Nucleus accumbens (tissue), 56 donors: ENCODE measurements at regions not wholly inside any gene's neighbourhood (a gene's known extent, or its start where the extent isn't known, plus 50 kb on each side); places are given as distances from the start of the nearest gene placed in this dataset.
"Not testable (repeated sequence)": the region's sequence is repeated elsewhere in the genome, so short reads cannot be mapped to it uniquely, and the experiment has no call there.

Source experiments
- DNase-seq, 56 donors: peaks; one replicate each; lab custom pipeline; 2025; lab: John Stamatoyannopoulos, UW

DNA sequence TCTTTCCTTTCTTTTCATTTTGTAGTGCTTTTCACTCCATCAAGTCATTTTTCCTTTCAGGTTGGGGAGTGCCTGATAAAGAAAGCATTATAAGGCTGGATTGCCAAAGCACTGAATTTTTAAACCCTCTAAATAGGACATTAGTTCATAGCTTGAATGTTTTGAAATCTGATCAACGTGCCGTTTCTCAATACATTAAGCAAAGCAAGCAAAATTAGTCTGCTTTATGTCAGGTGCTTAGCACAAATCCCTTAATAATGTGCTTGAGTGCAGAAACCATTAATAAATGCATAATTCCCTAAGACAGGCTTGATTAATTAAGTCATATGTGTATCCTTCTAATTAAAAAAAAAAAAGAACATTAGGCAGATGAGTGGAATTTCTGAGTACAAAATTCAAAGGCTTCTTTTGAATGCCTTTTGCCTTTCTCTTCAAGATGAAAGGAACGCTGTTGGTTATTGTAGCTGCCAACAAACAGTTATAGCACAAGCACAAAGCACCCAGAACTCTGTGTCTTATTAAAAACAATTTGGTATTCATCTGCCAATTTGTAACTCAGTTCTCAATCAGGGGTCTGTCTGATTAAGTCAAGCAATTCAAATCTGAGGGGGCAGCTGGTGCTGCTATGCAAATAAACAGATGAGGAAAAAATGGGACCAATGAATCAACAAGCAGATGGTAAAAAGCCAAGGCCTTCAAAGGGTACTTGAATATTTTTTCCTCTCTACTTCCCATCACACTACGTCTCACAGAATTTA, 233.7 kb downstream of the TLE1 start:
- no peak for DNase-seq

DNA sequence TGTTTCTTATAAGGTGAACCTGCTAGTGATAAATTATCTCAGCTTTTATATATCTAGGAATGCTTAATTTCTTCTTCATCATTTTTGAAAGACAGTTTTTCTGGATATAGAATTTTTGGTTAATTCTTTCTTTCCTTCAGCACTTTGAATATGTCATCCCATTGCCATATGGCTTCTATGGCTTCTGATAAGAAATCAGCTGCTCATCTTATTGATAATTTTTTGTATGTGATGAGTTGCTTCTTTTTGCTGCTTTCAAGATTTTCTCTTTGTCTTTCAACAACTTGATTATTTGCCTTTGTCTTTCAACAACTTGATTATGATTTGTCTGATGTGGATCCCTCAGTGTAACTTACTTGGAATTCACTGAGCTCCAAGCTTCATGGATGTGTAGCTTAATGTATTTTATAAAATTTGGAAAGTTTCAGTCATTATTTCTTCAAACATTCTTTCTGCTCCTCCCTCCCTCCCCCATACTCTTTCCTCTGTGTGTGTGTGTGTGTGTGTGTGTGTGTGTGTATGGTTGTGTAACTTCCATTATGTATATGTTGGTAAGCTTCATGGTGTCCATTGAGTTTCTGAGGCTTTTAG, 243.9 kb downstream of the TLE1 start:
- no peak for DNase-seq

DNA sequence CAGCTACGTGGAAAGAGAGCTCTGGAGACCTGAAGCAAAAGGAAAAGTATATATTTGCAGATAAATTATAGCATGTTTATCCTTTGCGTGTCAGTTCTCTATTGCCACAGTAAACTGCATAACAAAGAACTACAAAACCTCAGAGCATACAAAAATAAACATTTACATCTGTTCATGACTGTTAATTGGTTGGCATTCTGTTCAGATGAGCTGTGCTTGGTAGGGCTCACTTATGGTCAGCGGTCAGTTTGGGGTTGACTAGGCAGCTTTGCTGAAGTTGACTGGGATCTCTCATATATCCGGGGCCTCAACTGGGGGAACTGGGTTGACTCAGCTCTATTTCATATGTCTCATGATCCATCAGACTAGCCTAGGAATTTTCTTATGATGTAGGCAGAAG, 257.7 kb downstream of the TLE1 start:
- DNase-seq, result no peak

DNA sequence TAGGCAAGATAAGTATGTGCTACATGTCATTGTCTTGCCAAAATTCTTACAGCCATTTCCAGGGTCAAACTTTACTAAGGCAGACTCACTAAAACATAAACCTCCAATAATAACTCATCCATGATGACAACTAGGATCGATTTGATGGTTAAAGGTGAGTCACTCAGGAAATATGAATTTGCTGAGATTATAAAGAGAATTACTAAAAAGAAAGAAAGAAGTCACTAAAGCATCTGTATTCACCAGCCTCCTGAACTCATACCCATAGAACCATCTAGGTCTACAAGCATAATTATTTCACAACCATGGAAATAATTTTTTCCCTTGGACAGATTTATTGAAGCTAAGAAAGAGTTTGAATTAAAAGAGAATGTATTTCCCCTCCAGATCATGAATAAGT, 258.6 kb downstream of the TLE1 start:
- DNase-seq, result no peak

DNA sequence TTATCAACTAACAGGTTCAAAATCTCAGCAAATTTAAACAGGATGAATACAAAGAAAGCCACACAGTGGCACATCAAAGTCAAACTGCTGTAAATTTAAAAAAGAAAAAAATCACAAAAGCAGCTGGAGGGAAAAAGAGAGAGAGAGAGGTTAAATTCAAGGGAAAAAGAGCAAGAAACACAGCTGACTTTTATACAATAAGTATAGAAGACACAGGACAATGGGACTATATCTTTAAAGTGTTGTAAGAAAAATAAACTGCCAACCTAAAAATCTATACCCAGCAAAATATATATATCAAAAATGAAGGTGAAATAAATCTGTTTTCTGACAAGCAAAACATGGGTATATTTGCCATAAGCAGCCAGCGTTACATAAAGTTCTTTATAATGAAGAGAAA, 261.5 kb downstream of the TLE1 start:
- DNase-seq, result no peak

DNA sequence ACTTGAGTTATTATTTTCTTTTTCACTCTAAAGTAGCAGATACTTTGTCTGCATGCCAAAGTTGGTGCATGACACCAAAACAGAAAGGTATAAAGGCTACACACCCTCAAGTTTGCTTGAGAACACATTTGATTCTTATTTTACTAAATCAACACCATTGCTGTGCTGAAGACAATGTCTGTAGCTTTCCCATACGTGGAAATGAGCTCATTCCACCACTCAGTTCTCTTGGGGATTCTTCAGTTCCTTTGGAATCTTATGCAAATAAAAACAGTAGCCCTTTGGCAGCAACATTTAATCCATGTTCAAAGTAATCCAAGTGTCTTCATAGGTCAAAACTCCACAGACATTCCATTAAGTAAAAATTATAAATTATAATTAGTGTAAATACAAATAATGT, 264.9 kb downstream of the TLE1 start:
- no peak for DNase-seq

DNA sequence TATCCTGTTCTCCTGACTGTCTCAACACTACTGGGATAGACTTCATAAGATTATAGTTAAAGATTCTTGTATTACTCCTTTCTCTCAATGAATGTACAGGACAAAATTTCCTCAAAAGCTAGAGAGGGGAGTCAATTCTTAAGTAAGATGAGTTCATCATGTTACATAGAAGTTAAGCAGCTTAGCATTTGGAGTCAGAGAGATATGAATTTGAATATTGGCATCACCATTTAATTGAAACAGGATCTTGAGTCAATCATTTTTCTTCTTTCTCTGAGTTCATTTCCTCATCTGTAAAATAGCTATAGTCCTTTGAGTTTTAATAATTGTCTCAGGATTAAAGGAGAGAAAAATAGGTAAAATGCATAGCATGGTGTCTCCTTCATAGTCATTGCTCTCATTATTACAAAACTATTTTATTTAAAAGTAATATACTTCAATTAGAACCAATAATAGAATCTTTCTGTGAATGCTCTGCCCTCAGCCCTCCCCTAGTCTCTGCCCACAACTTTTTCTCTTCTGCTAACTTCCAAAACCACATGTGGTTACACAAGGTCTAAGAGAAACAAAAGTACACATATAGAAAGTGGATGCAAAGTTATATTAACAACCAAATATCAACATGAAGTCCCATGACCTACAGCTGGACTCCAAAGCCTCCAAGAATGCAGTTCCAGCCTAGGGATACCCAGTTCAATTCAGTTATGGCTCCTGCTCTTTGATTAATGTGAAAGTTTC, 265.6 kb downstream of the TLE1 start:
- no peak for DNase-seq

DNA sequence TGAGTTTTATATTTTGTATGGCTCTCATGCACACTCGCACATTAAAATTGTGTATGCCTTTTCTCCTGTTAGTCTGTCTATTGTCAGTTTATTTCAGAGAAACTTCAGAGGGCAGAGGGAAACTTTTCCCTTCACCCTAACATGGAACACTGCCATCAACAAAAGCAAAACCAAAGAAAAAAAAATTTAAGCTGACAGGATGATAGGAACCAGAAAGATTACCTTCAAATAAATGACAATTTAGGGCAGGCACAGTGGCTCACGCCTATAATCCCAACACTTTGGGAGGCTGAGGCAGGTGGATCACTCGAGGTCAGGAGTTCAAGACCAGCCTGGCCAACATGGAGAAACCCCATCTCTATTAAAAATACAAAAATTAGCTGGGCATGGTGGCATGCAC, 268.3 kb downstream of the TLE1 start:
- DNase-seq, result not testable (repeated sequence)

DNA sequence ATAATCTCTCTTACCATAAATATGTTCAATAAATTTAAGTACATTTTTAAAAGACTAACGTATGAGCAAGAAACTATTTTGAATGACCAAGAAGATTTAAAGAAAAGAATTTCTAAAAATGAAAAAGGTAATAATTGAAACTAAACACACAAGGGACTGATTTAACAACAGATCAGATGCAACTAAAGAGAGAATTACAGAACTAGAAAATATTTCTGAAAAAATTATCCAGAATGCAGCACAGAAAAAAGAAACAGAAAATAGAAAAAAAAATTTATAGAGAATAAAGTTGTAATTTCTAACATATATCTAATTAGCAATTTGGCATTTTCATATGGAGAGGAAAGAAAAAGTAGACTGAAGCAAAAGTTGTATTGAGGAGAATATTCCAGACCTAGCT, 269.3 kb downstream of the TLE1 start:
- DNase-seq, result no peak

DNA sequence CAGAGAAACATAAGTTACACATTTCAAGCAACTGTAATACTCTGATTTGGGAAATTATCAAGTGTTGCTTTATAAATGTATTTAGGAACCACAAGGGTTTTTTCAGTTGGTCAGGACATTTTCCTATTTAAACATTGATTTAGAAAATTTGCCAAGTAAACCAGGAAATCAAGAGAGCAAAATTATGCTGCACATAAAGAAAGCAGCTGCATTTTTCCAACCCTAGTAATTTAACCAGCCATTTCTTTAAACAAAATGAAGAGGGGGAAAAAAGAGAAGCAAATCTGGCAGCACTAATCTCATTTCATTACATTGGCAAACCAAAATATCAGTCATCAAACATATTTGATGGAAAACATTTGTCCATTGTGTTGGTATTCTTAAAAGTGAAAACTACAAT, 271.4 kb downstream of the TLE1 start:
- DNase-seq, result no peak

DNA sequence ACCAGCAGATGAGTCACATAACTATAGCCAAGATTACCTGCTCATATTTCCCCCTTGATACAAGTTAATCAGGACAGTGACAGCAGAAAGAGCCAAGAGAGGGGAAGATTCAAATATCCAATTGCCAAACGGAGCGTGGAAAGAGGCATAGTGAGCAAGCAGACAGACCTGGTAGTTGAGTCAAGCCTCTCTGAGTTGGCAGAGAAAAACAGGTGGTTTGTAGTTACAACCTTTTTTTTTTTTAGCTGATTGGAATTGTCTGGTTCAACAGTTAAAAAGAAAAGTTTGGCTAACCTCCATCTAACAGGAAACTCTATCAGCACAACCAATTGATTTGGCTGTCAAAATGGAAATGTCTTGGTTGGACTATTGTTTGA, 272.1 kb downstream of the TLE1 start:
- no peak for DNase-seq

DNA sequence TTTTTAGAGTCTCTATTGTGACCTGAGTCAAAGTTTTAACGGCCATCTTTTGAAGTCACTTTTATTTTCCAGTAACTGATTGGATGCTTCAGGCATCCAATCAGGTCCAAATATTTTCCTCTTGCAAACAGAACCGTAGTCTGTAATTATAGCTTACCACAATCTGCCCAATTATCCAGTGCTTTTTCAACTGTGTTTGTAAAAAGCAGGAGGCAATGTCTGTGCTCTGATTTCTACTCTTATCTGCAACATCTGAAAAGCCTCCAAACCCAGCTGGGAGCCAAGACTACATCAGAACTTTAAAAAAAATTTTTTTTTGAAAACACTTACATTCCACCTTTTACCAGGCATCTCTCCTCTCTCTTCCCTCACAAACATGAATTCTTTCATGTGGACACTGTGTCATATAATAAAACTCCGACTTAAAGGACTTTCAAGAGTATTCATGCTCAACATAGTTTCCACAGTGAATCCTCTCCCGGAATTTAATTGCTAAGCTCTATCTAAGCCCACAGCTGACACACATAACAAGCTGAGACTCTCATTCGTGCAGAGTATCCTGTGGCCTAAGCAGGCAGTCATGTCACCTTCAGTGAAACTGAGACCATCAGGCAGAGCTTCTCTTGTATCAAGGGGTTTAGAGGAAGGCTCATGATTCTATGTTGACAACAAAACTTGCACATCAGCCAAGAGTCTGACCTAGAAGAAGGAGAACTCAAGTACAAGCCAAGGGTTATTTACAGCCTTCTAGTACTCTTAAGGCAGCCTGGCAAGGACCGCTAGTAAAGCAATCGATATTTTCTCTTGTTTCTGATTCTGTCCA, 272.7 kb downstream of the TLE1 start:
- DNase-seq, result no peak

DNA sequence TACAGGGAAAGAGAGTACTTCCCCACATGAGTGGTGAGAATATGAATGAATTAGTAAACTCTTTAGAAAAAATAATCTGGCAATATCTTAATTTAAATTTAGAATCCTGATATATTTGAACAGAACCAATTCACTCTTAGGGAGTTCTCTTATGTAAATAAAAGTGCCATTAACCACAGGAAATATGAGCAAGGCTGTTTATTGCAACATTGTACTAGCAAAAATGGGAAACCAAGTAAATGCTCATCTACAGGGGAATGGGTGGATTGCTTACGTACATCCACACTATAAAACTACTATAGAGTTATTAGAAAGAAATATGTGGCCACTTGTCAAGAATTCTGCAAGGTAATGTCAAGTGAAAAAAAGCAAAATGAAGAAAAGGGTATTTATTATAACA, 274.5 kb downstream of the TLE1 start:
- no peak for DNase-seq

DNA sequence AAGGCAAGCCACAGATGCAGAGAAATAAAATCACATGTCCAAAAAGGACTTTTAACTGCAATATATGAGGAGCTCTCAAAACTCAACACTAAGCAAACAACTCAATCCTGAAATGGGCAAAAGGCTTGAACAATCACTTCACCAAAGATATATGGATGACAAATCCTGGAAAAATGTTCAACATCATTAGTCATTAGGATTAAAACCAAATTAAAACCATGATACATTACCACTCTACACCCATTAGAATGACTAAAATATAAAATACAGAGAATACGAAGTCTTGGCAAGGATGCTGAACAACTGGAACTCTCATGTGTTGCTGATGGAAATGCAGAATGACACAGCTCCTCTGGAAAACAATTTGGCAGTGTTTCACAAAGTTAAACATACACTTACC, 277.4 kb downstream of the TLE1 start:
- no peak for DNase-seq

DNA sequence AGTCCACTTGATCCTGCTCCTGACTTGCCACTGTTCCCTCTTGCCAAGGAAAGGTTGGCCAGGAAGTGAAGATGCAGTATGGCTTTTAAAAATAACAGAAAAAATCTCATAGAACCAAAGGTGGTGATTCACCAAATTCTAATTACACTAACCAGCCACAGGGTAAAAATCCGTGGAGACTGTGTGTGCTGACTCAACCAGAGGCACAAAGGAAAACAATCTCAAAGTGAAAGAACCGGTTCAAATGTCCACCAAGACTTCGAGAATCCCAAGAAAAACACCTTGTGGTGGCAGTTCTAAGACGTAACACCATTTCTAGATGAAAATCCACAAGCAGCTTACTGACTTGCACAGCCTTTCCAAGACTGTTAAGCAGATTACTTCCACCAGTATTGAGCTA, 279.1 kb downstream of the TLE1 start:
- DNase-seq, result no peak

DNA sequence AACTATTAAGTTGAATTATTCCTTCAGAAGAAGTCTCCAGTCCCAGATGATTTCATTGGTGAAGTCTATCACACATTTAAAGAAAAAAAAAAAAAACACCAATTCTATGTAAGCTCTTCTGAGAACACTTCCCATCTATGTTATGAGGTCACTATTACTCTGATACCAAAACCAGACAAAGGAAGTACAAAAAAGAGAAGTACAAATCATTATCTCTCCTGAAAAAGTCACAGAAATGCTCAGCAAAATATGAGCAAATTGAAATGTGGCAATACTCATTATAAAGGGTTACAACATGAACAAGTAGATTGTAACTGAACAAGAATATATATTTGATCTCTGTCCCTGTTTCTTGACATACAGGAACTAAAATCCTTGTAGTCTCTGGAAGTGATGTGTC, 280.4 kb downstream of the TLE1 start:
- no peak for DNase-seq

DNA sequence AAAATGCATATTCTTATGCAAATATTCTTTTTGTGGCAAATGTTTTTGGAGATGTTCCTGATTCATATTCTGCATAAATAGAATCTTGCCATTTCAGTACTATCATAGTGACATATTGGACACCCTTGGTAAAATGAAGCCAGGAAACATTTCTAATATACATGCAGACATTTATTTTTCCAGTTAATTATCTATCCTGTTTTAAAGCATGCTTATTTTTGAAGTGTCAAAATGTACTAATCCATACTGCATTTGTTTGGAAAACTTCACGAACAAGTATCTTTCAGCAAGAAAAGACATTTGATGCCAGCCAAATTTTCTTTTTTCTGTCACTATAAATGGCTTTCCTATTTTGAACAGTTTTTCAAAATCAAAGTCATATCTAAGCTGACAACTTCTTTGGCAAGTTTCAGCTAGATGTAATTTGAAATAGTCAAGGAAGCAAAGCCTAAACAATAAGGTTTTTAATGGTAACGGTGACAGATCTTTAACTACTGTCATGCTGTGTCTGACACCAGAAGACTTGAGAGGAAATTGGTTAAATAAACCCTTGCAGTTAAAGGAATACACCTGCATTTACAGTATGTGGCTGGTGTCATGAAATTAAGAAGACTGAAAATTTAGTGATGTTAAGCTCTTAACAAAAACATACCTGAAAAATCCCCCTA, 284.3 kb downstream of the TLE1 start:
- no peak for DNase-seq

DNA sequence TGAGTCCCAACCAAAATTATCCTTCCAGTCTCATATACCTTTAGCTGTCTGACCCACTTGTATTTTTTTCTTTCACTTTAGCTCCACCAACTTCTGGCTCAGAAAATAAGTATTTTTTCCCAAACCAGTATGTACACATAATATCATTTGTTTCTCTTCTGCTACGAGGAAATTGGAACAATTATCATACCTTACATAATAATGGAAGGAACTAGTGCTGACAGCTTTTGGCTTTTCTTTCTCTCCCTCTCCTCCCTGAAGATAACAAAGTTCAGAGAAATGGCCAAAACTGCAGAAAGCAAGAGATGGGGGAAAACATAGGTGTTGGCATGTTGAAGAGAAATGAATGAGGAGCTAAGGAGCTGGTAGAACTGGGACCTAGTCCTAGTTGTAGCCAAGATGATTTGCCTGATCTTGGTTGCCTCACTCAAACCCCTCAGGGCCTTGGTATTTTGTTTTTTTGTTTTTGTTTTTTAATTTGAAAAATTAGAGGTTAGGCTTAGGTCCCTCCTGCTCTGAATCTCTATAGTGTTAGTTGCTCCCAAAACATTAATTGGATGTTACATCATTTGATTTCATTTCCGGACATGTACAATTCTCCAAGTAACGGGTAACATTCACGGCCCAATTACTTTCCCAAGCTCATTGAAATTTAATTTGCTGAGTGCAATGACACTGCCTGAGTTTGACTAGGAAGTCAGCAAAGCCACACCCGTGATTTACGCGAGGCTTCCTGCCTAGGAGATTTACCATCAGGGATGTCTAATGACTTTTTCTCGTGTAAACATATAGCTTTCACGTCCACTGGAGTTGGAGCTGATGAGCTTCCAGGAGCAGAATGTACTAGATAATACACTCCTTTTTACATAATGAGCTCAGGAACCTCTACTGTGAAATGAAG, 291.6 kb downstream of the TLE1 start:
- DNase-seq, result no peak

DNA sequence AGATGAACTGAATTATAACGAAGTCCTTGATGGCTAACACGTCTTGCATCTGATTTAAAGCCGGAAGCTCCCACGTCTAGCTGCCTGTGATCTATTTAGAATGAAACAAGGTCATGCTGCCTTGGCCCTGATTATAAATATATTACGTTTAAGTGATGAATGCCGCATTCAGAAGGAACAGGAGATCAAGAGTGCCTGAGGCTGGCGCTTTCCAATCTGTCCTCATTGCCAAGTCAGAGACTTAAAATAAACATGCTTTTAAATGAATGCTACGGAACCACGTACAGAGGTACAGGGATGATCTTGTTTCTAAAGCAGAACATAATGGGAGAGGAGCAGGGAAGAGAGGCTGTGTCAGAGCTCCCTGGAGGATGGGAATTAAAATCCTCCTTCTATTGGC, 292.8 kb downstream of the TLE1 start:
- DNase-seq, result no peak

DNA sequence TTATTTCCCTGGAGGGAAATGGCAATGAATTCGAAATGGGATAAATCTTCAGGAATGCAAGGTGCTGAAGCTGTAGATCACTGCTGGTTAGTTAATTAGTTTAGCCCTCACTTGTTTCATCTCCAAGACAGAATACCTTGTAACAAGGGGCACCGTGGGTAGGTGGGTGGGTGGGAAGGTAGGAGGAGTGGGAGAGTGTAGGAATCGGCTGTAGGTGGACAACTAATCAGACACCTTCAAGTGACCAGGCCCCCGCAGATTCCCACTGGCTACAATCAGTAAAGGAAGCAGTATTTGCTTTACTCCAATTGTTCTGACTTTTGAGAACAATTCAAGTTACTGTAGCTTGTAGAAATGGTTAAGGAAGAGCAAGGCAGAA, 293.7 kb downstream of the TLE1 start:
- no peak for DNase-seq
